Medulla oblongata (tissue), 1 donor: ENCODE measurements at regions not wholly inside any gene's neighbourhood (a gene's known extent, or its start where the extent isn't known, plus 50 kb on each side); places are given as distances from the start of the nearest gene placed in this dataset.
"Not testable (repeated sequence)": the region's sequence is repeated elsewhere in the genome, so short reads cannot be mapped to it uniquely, and the experiment has no call there.

Experiments used
- DNase-seq: peaks from one replicate; pipeline ENCODE4 v3.0.0-alpha.2; 2015; ENCODE audit errors: extremely low spot score

DNA sequence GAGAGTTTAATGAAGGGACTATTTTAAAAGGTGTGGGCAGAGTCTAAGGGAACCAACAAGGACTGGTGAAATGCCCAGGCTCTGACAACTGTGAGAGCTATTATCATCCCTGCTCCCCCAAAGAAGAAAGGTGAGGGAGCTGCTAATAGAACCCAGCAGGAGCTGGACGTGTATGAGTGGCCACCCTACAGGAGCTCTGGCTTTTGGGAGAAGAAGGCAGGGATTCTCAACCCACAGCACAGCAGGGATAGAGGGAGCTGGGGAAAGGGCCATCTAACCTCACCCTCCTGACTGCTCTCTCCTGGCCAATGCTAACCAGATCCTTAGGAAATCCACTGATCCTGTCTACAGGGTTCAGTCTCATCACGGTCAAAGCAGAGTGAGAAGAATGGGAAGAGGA, 57.1 kb downstream of the GRIN2B start:
- DNase-seq, result no peak

DNA sequence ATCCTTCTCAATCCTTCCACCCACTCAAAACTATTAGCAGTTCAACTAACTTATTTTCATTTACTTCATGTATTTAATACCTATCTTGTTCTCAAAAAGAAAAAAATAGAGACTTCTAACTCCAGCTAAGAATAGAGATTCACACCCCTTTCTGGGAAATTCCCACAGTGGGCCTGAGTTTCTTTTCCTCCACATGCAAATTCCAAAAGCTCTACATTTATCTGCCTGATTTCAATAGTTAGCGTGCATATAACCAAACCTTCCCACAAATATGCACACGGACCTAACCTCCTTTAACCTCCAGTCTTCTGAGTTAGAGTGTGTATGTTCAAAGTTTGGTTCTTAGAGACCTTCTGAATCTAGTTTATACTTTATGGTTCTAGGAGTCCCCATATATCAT, 62.5 kb downstream of the GRIN2B start:
- no peak for DNase-seq

DNA sequence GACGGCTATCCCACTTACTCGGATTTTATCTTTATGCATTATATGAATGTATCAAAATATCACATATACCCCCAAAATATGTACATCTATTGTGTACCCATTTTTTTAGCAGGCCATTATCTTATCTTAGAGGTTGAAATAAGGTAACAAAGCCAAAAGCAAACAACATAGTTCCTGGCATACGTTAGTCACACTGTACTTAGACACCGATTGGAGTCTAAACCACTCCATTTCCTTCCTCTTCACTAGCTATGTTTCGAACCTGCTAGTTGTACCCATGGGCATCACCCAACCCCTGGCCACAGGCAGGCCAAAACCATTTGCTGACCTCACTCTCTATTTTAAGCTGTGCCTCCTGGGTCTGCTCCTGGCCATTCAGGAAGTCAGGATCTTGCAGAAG, 66.3 kb downstream of the GRIN2B start:
- DNase-seq, result no peak

DNA sequence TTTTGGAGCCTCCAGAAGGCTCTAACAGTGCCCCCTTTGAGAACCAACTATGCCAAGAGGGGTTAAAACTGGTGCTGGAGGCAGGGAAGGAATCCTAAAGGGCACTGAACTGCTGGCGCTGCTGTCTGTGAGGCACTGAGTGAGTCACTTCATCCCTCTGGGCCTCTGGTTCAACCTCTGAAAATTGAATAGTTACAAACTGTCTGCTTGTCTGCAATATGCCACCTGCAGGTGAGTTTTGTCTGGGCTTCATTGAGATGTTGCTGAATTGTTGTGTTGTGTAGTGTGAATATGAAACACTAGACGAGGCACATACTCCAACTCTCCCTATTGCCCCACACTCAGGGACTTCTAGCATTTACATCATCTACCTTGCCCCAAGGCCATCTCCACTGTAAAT, 68.0 kb downstream of the GRIN2B start:
- DNase-seq, result no peak

DNA sequence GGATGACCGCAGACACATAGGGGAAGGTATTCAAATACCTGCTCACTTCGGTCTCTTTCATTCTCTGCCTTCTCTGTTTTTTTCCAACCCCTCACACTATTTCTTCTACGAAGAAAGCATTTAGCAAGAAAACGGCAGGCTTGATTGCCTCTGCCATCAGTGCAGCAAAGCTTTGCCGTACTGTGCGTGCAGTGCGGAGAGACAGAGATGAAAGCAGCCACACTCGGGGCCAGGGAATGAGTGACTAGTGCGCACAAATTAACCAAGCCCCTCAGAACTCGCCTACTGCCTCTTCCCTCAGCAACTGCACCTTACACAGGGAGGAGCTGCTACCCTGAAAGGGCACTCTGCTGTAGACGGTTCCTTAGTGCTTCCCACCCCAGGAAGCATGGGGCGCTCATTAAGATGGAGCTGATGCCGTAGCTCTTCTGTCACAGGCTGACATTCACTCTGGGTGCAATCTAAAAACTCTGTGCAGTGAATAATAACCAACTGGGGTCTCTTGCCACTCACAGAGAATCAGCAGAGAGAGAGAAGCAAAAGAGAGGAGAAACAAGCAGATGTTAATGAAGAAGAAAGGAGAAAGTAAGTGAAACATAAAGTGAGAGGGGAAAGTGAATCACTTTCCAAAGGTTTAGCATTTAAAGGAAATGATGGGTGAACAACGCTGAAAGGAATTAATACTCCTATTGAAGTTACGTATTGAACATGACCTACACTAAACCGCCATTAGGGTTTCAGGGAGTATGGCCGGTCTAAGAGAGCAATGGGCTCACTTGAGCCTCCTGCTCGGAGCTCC, 69.4 kb downstream of the GRIN2B start:
- no peak for DNase-seq

DNA sequence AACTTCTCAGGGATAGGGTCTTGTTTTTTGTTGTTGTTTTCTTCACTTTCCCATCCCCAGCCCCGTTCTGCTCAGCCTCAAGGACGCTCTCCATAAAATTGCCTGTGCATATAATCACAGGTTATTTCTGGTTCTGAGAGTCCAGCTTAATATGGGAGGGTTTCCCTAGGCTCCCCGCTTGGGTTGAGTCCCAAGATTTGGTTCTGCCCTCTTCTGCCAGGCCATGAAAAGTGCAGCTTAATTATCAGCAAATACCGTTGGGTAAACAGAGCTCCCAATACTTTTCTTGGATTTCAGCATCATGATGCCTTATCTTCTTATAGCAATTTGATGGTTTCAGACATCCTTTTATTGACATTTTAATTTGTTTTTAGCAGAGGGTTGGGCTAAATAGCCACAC, 75.6 kb downstream of the GRIN2B start:
- DNase-seq, result no peak

DNA sequence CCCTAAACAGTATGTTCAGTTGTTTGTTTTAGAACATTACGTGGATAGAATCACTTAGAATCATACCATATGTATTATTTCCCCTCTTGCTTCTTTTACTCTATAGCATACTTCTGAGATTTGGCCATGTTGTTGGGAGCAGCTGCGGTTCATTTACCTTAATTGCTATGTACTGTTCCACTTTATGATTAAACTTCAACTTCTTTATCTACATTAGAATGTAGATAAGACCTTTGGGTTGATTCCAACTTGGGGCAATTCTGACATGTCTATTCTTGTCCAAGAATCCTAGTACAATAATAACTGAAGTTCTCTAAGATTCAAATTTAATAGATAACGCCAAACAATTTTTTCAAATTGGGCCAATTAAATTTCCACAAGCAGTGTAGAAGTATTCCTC, 80.7 kb downstream of the GRIN2B start:
- DNase-seq, result no peak

GRCh38 chr12:13898387-13898786, 83.0 kb downstream of the GRIN2B start:
- DNase-seq, result not testable (repeated sequence)

DNA sequence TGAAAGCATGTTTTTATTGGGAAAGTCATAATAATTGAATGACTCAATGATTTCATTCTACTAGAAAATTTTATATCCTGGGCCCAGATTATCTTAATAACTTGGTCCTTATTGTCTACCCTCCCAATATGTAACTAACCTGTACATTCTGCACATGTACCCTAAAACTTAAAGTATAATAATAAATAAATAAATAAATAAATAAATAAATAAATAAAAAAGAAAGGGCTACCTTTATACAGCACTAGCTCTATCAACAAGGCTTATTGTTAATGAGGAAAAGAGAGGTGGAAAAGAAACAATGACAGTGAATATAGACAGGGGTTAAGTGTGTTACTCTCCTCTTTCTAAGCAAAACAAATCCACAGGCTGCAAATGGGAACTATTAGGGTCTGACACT, 83.6 kb downstream of the GRIN2B start:
- DNase-seq, result no peak

- no peak for DNase-seq
These were observed 85.3 kb downstream of the GRIN2B start for GRCh38 chr12:13896063-13896626.

DNA sequence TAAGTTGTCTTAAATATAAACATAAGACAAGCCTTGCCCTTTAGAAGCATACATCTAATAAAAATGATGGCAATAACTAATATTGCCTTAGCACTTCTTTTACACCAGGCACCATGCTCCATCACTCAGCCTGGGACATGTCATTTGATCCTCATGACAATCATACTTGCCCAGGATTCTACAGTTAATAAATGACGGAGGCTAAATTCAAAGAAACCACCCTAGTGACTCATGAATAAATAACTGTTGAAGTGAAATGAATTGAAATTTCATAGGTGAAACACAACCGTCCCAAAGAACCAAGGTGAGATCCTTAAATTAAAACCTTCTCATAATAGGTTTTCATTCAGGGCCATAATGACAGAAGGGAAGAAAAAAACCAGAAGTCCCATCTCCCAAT, 89.5 kb downstream of the GRIN2B start:
- no peak for DNase-seq

- DNase-seq, result no peak
These were observed 90.5 kb downstream of the GRIN2B start for GRCh38 chr12:13890943-13891342.

DNA sequence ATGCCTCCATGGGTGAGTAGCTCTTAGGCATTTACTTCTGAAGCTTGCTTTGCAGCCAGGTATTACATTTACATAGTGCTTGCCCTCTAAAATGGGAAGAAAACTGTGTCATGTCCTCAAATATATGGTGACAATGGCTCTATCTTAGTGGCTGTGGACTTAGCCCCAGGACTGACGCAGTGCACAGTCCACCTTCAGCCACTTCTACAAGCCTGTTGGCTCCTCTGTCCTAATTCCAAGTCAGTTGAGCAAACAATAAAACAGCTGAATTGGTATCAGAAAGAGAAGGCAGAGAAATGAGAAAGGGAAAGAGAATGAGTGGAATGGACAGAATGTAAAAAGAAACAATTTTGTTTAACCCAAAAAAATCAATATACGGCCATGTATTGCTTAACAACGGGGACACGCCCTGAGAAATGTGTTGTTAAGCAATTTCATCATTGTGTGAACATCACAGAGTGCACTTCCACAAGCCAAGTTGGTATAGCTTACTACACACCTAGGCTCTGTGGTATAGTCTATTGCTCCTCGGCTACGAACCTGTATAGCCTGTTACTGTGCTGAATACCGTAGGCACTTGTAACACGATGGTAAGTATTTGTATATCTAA, 93.5 kb downstream of the GRIN2B start:
- no peak for DNase-seq

- no peak for DNase-seq
These were observed 99.2 kb downstream of the GRIN2B start for GRCh38 chr12:13882176-13882575.

DNA sequence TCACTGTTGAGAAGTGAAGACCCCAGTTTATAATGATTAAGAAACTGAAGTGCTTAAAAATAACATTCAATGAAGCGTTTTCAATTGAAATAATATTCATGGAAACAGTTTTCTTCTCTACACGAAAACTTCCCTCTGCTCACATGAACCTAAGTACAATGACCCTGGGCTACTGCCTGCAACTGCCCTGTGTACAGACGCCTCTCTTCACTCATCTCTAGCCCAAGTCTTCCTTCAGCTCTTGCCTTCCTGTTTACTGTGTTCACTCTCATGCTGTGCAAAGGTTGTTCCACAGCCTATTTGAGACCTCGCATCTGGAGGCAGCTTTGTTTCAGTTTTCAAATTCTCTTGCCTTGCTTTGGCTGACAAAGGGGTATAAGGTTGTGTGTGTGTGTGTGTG, 100.8 kb downstream of the GRIN2B start:
- DNase-seq, result no peak

GRCh38 chr12:13875744-13876143, 105.7 kb downstream of the GRIN2B start:
- no peak for DNase-seq

DNA sequence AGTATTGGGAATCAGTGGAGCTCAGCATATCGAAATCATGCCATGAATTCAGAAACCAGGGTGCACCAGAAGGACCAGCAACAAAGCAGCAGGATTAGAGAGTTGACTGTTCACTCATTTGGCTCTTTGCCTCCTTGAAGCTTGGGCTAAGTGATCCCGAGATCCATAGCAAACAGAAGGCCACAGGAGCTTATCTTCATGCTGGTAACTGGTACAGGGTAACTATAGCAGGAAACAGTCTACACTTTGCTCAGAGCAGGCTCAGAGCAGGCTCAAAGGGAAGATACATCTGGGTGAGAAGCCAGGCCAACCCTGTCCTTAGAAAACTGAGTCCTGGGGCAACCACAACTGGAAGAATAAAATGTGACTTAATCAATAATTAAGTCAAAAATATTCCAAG, 111.1 kb downstream of the GRIN2B start:
- DNase-seq, result no peak

DNA sequence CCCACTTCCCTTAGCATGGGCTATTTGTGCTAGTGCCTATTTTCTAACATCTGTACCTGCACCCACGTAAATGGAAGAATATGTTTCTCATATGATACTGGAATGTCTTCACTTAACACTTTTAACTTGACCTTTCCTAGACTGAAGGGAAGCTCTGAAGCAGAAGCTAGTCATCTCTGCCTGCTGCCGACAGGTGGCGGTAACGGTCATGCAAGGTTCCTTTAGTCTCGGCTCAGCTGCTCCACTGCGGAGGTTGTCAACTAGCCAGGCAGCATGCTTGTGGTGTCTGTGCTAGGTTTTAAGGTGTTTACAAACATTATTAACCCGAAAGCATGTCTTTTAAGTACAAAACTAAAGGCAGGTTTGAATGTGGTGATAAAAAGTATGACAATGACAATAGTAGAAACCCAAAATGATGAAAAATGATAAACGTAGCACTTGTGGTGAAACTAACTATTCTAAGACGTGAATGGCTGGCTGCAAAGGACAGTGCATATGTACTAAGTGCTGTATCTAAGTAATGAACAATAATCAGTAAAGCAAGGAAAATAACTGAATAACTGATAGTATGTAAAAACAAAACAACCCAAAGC, 117.2 kb downstream of the GRIN2B start:
- peak; percentile 86 for DNase-seq

- DNase-seq, result no peak
These were observed 123.7 kb downstream of the GRIN2B start for GRCh38 chr12:13857750-13858149.

GRCh38 chr12:13853471-13853870, 127.9 kb downstream of the GRIN2B start:
- DNase-seq, result no peak

DNA sequence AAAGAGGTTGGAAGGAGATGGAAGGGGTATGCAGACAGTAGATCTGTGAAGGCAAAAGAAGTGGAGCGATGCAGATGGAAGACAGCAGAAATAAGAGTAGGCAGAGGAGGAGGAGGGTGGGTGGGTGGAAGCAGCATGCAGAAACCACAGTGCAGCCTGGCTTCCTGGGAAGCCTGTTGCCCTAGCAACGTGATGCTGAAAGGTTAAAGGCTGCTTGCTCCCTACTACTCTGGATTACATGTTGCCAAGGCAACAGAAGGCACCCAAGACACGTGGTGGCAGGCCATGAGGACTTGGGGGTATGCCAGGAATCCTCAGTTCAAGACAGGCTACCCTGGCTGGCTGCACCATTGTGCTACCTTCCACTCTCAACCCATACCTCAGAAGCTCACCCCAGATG, 129.6 kb downstream of the GRIN2B start:
- no peak for DNase-seq

DNA sequence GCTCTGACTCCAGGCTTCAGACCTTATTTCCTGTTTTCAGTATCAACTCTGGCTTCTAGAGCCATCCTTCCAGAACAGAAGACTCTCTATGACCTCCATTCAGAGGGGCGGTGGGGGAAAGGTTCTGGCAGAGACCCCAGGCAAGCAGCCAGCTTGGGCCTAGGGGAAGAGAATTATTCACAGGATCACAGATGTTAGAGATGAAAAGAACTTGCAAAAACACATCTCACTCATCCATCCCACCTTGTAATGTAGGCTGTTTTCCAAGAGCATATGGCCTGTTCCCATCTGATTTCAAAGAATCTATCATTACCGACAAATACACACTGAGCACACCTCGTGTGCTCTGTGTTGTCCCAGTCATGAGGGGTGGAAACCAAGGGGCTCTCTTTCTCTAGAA, 131.9 kb downstream of the GRIN2B start:
- no peak for DNase-seq

- DNase-seq, result no peak
These were observed 137.6 kb downstream of the GRIN2B start for GRCh38 chr12:13843841-13844240.
